HG02759 (cell line): ENCODE measurements at regions not wholly inside any gene's neighbourhood (a gene's known extent, or its start where the extent isn't known, plus 50 kb on each side); places are given as distances from the start of the nearest gene placed in this dataset.

Experiments
- ATAC-seq: cut with Tn5 transposase; IDR thresholded peaks from one replicate; pipeline ENCODE4 v1.9.1; 2021; ENCODE audit warnings: mild to moderate bottlenecking, moderate library complexity; ENCODE audit not compliant: unreplicated experiment

DNA sequence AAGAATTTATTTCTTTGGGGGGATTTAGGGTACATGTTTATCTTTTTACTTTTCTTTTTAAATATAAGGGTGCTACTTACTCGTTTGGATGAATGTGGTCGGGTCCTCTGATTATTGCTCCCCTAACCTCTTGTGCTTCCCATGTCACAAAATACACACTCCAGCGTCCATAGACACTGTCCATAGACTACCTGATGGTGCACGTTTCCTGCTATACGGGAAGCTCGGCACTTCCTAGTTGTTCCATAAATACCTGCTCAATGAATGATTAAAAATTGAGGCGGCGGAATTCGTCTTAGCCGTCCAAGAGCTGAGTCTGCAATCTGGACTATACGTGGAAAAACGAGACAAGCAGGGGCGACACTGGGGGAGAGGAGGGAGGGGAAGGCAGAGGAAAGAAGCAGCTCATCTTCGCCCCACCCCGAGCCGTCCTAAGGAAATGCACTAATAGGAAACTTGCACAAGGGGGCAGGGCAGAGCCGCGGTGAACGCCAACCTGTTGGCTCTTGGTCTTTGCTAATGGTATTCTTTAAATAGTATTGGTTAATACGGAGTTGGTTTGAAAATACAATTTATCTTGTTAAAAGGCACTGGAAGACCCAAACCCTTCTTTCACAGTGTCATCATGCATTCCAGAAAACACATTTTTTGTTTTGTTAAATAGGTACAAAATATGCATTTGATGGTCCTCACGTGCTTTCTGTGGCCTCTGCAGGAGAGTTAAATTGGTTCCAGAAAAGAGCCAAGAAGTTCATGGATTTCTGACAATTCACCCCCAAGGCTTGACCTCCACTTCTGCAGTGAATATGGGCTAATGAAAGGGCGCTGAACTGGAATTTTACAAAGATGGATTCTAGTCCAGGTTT lies 73.0 kb upstream of the KCTD1 start:
- ATAC-seq: peak; percentile 89

DNA sequence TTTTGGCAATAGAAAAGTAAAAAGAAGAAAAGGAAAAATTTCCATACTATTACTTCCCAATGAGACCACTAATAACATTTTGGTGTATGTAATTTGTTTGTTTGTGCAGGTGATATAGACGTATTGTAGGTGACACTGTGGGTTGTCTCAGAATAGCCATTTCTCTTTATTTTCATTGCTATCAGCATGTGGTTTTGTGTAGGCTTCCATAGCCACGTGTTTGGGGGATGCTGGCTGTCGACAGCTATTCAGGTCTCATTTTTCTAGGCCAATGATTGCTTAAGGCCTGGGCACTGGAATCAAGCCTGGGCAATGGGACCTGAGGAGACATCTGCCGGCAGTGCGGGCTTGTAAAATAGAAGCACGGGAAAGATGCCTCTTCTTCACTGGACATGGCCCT lies 71.0 kb upstream of the KCTD1 start:
- ATAC-seq: no peak

DNA sequence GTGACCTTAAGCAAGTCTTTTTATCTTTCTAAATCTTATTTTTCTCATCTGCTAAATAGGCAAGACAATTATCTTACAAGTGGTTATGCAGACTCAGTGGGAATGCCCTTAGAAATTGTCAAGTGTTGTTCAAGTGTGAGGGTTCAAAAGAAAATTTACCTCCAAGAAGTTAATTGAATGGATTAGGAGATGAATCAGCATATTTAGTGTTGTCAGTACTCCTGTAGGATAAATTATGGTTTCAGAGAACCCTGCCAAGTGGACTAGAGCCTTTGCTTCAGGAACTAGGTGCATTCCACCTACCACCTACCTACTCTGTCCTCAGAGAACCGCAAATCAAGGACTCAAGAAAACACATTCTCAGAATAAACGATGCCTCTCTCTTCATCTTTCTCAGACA lies 69.8 kb upstream of the KCTD1 start:
- ATAC-seq: no peak

DNA sequence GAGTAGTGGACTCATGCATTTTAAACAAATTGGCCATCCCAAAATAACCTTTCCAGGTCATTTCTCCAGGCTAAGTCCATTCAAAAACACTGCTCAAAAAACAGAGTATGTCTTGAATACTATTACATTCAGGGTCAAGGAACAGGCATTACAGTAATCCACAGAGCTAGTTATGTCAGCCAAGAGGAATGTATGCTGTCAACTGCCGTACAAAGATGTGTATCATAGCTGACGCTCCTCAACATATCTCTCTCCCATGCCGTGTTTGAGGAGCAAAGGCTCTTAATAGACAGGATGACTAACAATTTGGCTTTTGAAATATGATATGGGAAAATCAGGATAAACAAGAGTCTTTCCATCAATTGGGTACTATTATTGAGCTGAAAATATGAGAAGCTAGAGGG lies 68.8 kb upstream of the KCTD1 start:
- ATAC-seq: no peak

DNA sequence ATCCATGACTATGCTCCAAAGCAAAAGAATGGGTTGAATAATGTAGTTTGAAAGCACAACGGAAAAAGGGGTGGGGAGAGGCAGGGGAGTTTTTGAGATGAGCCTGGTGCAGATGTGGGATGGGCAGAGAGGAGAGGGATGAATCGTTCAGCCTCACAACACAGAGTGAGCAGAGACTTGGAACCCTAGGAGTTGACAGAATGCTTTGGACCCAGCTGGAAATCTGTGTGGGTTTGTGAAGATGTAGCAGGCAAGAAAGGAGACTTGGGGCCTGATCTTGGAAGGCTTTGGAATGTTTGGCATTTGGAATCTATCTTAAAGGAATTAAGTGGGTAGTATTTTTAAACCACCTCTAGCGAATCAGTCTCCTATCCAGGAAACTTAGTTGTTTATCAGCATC lies 66.0 kb upstream of the KCTD1 start:
- no peak for ATAC-seq
